ENCODE measurements at regions not wholly inside any gene's neighbourhood (a gene's known extent, or its start where the extent isn't known, plus 50 kb on each side); places are given as distances from the start of the nearest gene placed in this dataset.
"Not testable (repeated sequence)": the region's sequence is repeated elsewhere in the genome, so short reads cannot be mapped to it uniquely, and the experiment has no call there.

GRCh38 chr6:11427091-11427722, 110.3 kb upstream of the TMEM170B start:
- ATAC-seq: no peak
- no peaks in the 10 kb centered on the region for H3K27me3 Mint-ChIP-seq

DNA sequence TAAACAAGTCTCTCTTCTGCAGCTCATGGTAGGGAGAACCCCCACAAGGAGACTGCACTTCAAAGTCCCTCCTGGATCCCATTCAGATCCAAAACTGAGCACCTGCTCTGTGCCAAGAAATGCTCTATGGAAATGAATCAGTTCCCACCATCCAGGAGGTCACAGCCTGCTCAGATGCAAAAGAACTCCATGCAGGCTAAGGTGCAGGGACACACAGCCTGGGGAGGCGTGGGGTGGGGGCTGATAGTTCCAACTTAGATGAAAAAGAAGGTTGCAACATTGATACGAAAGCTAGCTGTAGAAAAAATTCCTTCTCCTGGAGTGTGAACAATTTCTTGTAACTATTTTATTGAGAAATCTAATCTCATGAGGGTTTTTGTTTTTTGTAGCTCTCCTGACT, 111.0 kb upstream of the TMEM170B start:
- Mint-ChIP-seq H3K9me3 (no peaks in the 10 kb centered on the region), H3K36me3 (ENCODE audit: low read depth) (no peaks in the 10 kb centered on the region), H3K4me3 (no peak overlapping the region), H3K4me1 (peaks cover 54% of the 10 kb centered on the region), H3K27me3 (no peaks in the 10 kb centered on the region), H3K27ac (no peak overlapping the region)
- DNase-seq (no peak), ATAC-seq (no peak)

More at GRCh38 chr6:11427091-11427722, 110.3 kb upstream of the TMEM170B start:
- Mint-ChIP-seq H3K4me3 (no peak overlapping the region), H3K4me1 (peaks cover 51% of the 10 kb centered on the region), H3K9me3 (no peaks in the 10 kb centered on the region), H3K27ac (no peak overlapping the region), H3K36me3 (ENCODE audit: low read depth) (no peaks in the 10 kb centered on the region)
- DNase-seq: no peak

GRCh38 chr6:11425876-11426275, 111.7 kb upstream of the TMEM170B start:
- Mint-ChIP-seq H3K9me3 (no peaks in the 10 kb centered on the region), H3K36me3 (ENCODE audit: low read depth) (no peaks in the 10 kb centered on the region), H3K4me1 (peaks cover 53% of the 10 kb centered on the region), H3K27ac (no peak overlapping the region), H3K4me3 (no peak overlapping the region), H3K27me3 (no peaks in the 10 kb centered on the region)
- ATAC-seq (no peak), DNase-seq (no peak)

GRCh38 chr6:11425431-11425871, 112.1 kb upstream of the TMEM170B start:
- H3K27ac Mint-ChIP-seq: no peak overlapping the region
- H3K36me3 Mint-ChIP-seq (ENCODE audit: low read depth): no peaks in the 10 kb centered on the region
- H3K9me3 Mint-ChIP-seq: no peaks in the 10 kb centered on the region
- H3K27me3 Mint-ChIP-seq: no peaks in the 10 kb centered on the region
- no peak for DNase-seq
- no peak for ATAC-seq
- H3K4me1 Mint-ChIP-seq: peaks cover 52% of the 10 kb centered on the region
- no peak overlapping the region for H3K4me3 Mint-ChIP-seq

GRCh38 chr6:11424395-11425034, 113.0 kb upstream of the TMEM170B start:
- ATAC-seq (no peak), DNase-seq (no peak)
- no peaks in the 10 kb centered on the region for H3K36me3 Mint-ChIP-seq (ENCODE audit: low read depth)
- H3K27ac Mint-ChIP-seq: no peak overlapping the region
- peaks cover 42% of the 10 kb centered on the region for H3K4me1 Mint-ChIP-seq
- no peak overlapping the region for H3K4me3 Mint-ChIP-seq
- H3K9me3 Mint-ChIP-seq: no peaks in the 10 kb centered on the region
- H3K27me3 Mint-ChIP-seq: no peaks in the 10 kb centered on the region

DNA sequence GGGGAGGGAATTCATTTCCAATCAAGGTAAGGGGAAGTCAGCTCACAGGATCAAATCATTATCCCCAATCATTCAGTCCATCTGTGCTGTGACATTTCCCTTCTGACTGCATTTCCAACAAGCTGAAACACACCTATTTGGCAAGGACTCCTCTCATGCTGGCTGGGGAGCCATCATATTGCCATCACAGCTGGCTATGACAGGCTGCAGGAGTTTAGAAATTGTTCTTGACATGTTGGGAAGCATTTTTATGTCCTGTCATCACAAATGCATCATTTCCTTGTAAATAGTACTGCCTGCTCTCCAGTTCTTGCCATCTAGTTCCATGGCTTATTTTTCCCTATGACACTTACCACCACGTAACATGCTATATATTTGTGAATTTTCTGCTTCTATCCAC, 113.9 kb upstream of the TMEM170B start:
- ATAC-seq (no peak), DNase-seq (no peak)
- Mint-ChIP-seq H3K4me1 (peaks cover 34% of the 10 kb centered on the region), H3K27ac (no peak overlapping the region), H3K9me3 (no peaks in the 10 kb centered on the region), H3K4me3 (no peak overlapping the region), H3K27me3 (no peaks in the 10 kb centered on the region), H3K36me3 (ENCODE audit: low read depth) (no peaks in the 10 kb centered on the region)

DNA sequence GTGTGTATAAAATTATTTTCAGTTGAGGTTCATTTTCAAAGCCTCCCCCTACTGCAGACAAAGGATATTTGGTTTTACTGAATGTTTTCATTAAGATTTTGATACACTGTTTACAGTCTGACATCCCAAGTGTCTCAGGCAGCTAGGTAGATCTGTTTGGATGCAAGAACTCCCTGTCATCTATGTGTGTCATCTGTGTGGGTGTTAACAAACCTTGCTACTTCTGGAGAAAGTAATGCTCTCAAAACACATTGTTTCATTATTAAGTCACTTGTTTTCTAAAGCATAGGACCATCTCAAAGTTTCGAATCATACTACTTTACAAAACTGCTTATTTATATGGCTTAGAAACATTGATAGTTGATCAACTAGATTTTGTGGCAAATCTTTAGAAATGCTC, 114.5 kb upstream of the TMEM170B start:
- DNase-seq (no peak), ATAC-seq (peak; percentile 69)
- Mint-ChIP-seq H3K27ac (no peak overlapping the region), H3K9me3 (no peaks in the 10 kb centered on the region), H3K36me3 (ENCODE audit: low read depth) (no peaks in the 10 kb centered on the region), H3K4me1 (peaks cover 28% of the 10 kb centered on the region), H3K27me3 (no peaks in the 10 kb centered on the region), H3K4me3 (no peak overlapping the region)

DNA sequence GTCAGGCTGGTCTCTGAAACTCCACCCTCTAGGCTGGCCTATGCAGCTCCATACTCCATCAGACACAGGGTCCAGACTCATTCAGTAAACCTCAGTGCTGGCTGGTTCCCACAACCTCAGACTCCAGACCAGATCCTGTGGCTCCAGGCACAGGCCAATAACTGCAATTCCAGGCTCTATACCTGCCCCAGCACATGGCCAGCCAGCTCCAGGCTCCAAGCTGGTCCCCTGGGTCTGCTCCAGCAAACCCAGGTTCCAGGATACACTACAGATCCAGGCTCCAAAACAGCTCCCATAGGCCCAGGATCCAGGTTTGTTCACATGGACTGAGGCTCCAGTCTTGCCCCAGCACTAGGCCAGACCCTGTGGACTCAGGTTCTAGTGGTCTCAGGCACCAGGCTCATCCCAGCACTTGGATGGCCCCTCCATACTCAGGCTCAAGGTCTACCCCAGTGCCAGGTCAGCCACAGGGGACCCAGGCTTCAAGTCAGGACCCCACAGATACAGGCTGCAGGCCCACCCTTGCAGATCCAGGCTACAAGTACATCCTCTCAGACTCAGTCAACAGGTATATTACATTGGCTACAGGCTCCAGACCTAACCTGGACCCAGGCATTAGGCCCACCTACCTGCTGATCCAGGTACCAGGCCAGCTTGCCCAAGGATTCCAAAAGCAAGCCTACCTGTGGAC, 117.6 kb upstream of the TMEM170B start:
- H3K36me3 Mint-ChIP-seq (ENCODE audit: low read depth): no peaks in the 10 kb centered on the region
- peaks cover 43% of the 10 kb centered on the region for H3K4me1 Mint-ChIP-seq
- peaks cover 6% of the 10 kb centered on the region for H3K9me3 Mint-ChIP-seq
- no peak for ATAC-seq
- no peaks in the 10 kb centered on the region for H3K27me3 Mint-ChIP-seq
- DNase-seq: no peak
- H3K4me3 Mint-ChIP-seq: no peak overlapping the region
- no peak overlapping the region for H3K27ac Mint-ChIP-seq

GRCh38 chr6:11418290-11418905, 119.2 kb upstream of the TMEM170B start:
- Mint-ChIP-seq H3K9me3 (peaks cover 6% of the 10 kb centered on the region), H3K36me3 (ENCODE audit: low read depth) (no peaks in the 10 kb centered on the region), H3K27ac (no peak overlapping the region), H3K27me3 (no peaks in the 10 kb centered on the region), H3K4me3 (no peak overlapping the region), H3K4me1 (peaks cover 45% of the 10 kb centered on the region)
- DNase-seq: no peak
- ATAC-seq: no peak

GRCh38 chr6:11416936-11417576, 120.5 kb upstream of the TMEM170B start:
- H3K9me3 Mint-ChIP-seq: peaks cover 6% of the 10 kb centered on the region
- H3K4me3 Mint-ChIP-seq: no peak overlapping the region
- DNase-seq (no peak), ATAC-seq (no peak)
- H3K27ac Mint-ChIP-seq: no peak overlapping the region
- H3K27me3 Mint-ChIP-seq: no peaks in the 10 kb centered on the region
- no peaks in the 10 kb centered on the region for H3K36me3 Mint-ChIP-seq (ENCODE audit: low read depth)
- peaks cover 48% of the 10 kb centered on the region for H3K4me1 Mint-ChIP-seq

DNA sequence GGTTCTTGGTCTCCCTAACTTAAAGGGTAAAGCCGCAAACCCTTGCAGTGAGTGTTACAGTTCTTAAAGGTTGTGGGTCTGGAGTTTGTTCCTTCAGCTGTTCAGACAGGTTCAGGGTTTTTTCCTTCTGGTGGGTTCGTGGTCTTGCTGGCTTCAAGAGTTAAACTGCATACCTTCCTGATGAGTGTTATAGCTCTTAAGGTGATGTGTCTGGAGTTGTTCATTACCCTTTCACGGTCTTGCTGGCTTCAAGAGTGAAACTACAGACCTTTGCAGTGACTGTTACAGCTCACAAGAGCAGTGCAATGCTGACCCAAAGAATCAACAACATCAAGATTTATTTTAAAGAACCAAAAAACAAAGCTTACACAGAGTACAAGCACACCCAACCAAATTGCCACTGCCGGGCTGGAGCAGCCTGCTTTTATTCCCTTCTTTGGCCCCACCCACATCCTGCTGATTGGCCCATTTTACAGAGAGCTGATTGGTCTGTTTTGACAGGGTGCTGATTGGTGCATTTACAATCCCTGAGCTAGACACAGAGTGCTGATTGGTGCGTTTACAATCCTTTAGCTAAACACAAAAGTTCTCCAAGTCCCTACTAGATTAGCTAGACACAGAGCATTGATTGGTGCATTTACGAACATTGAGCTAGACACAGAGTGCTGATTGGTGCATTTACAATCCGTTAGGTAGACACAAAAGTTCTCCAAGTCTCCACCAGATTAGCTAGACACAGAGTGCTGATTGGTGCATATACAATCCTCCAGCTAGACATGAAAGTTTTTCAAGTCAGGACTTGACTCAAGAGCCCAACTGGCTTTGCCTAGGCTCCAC, 121.2 kb upstream of the TMEM170B start:
- H3K4me1 Mint-ChIP-seq: peaks cover 50% of the 10 kb centered on the region
- not testable (repeated sequence) for H3K4me3 Mint-ChIP-seq; H3K36me3 Mint-ChIP-seq (ENCODE audit: low read depth); H3K27me3 Mint-ChIP-seq; H3K9me3 Mint-ChIP-seq
- H3K27ac Mint-ChIP-seq: peak overlapping the region; percentile 72
- ATAC-seq (peak; percentile 81), DNase-seq (peak; percentile 15)

- peak overlapping the region; percentile 72 for H3K27ac Mint-ChIP-seq
- H3K36me3 Mint-ChIP-seq (ENCODE audit: low read depth): no peaks in the 10 kb centered on the region
- no peak overlapping the region for H3K4me3 Mint-ChIP-seq
- no peak for DNase-seq
- H3K9me3 Mint-ChIP-seq: peaks cover 6% of the 10 kb centered on the region
- H3K27me3 Mint-ChIP-seq: no peaks in the 10 kb centered on the region
- peaks cover 58% of the 10 kb centered on the region for H3K4me1 Mint-ChIP-seq
- no peak for ATAC-seq
Measured at GRCh38 chr6:11415557-11415956, 122.0 kb upstream of the TMEM170B start.

DNA sequence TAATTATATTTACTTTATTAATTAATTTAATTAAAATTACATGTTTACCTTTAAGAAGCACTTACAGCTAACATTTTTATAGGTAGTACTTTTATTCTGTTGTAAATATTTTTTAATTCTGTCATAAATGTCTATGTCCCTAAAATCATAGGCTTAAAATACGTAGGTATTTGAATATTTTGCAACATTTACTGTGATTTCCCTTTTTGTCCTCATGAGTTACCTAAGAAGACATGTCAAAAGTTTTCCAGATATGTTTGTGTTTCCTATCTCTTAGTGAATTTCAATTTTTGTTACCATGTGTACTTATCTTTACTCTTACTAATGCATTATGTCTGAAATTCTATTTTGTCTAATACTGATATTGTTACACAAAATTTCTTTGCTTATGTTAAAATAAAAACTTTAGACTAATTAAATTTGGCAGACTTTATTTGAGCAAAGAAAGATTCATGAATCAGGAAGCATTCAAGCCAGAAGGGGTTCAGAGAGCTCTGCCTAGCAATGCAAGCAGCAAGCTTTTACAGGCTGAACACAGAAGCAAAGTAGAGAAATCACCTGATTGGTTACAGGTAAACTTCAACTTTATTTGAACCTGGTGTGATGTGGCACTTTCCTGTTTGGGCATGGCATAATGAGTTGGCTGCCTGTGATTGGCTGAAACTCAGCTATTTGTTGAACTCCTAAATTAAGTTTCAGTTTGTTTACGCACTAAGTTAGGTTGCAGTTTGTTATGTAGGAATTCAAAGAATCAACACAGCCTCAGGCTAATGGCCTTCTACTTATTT, 123.2 kb upstream of the TMEM170B start:
- no peaks in the 10 kb centered on the region for H3K36me3 Mint-ChIP-seq (ENCODE audit: low read depth)
- H3K27me3 Mint-ChIP-seq: no peaks in the 10 kb centered on the region
- ATAC-seq: no peak
- H3K4me3 Mint-ChIP-seq: no peak overlapping the region
- peak overlapping the region; percentile 11 for H3K27ac Mint-ChIP-seq
- H3K9me3 Mint-ChIP-seq: peaks cover 6% of the 10 kb centered on the region
- peaks cover 63% of the 10 kb centered on the region for H3K4me1 Mint-ChIP-seq
- no peak for DNase-seq

All from activated naive CD8-positive, alpha-beta T cell treated with anti-CD3 and anti-CD28 coated beads, Interleukin-2, amount 50 U/mL, for 24 hours (primary cell).